HUDEP-2 (cell line): ENCODE measurements at regions not wholly inside any gene's neighbourhood (a gene's known extent, or its start where the extent isn't known, plus 50 kb on each side); places are given as distances from the start of the nearest gene placed in this dataset.
"Not testable (repeated sequence)": the region's sequence is repeated elsewhere in the genome, so short reads cannot be mapped to it uniquely, and the experiment has no call there.

Experiments
- DNase-seq, 76 experiments: peaks; one replicate each; lab custom pipeline; 2025; ENCODE audit not compliant: unreplicated experiment in 76 of 76; lab: John Stamatoyannopoulos, UW

DNA sequence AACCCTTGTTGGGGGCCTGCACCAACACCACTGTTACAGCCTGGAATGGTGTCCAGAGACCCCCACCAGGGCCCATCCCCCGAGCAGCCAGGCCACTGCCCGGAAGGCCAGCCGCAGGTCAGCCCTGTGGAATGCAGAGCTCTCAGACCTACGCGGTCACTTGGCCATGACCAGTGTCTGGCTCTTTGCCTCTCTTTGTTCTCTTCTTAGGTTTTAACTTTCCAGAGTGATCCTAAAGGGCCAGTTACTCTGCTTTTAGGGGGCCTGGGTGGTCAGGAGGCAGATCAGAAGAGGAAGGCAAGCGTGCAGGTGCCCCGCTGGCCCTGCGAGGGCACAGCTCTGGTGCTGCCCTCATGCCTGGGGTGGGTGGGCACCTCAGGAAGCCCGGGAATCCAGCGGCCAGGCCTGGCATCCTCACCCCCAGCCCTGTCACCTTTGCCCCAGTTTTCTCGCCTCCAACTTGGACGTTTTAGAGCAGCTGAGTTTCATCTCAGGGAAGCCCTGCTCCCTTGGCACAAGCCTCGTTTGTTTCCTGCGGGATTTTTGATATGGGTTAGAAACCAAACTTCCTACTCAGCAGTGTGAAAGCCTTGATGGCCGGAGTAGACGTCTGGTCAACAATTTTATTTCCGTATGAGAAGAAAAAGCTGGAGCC, 62.5 kb upstream of the CHST15 start:
- DNase-seq = no peak

DNA sequence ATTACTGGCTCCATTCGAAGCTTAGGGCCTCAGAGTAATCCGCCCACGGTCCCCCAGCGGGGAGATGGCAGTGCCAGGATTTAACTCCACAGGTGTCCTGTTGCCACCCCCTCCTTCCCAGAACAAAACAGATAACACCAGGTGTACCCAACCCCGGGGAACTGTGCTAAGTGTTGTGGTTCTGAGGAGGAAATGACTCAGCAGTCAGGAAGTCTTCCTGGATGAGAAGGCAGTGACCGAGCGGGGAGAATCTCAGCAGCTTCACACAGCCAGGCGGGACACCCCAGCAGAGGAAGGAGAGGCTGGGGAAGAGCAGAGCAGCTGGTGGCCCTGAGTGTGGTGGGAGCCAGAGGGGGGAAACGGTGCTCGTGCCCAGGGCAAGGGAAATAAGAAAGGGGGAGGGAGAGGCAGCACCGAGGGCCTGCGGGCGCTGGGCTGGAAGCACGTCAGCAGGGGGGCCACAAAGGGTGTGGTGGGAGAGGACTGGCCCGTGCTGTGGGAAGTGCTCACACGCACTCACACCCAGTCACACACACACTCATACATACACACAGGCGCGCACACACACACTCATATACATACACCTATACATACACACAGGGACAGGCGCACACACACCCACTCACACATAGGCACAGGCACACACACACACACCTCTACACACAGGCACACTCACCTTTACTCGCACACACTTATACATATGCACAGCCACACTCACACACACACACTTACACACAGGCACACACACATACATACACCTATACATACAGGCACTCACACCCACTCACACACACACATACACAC, 59.8 kb upstream of the CHST15 start:
- DNase-seq = no peak

DNA sequence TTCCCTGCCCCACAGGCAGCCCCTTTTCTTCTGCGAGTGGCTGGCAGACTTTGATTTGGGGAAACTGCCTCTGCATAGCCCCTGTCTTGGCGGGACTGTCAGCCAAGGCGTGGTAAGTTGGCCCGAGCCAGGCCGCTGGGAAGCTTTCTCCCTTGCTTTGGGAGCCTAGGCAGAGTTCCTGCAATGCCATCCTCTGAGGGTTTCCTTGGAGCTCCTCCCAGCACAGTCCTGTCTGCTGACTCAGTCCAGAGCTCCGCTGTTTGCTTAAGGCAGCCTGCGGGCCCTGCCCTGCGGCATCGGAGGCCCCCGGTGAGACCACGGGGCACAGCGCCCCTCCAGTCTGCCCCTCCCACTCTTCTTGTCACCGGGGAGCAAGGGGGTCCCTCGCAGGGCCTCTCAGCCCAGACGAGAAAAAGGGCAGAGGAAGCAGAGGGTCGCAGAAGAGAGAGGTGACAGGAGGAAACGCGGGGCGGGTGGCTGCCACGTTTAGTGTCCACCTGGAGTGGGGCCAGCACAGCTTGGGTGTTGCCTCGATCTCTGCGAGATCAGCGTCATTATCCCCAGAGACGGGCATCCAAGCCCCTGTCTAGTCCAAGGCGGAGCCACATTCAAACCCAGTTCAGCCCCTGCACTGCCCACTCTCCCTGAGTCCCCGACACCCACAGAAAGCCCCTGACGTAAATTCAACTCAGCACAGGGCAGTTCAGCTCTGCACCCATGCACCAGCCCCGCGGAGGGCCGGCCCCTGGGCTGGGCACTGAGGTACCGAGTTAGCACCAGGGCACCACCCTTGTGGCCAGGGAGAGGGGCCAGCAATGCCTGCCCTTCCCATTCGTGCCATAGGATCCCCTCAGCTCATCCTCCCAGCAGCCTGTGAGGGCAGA, 59.0 kb upstream of the CHST15 start:
- DNase-seq = no peak

DNA sequence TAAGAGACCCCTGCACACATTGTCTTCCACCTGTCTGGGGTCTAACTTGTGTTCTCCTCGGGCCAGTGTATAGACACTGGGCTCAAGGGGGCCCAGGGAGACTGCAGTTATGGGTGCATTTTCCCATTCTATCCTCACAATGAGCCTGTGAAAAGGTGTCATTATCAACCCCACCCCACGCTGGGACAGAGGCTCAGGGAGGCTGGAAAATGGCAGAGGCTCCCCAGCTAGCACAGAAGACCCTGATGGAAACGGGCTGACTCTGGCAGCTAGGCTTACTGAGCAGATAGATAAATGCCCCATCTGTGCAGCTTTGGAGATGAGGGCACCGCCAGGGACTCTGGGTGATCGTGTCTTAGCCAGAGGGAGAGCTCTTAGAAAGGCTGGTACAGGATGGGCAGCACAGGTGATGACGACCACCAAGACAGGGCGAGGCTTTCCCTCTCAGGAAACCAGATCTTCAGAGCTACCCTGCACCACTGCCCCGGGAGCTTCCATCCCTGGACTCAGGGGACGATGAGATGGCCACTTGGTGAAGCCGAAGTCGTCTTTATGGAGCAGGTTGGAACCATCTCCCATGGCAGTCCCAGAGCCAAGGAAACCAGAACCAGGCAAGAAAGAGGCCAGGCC, 58.2 kb upstream of the CHST15 start:
- no peak for DNase-seq

DNA sequence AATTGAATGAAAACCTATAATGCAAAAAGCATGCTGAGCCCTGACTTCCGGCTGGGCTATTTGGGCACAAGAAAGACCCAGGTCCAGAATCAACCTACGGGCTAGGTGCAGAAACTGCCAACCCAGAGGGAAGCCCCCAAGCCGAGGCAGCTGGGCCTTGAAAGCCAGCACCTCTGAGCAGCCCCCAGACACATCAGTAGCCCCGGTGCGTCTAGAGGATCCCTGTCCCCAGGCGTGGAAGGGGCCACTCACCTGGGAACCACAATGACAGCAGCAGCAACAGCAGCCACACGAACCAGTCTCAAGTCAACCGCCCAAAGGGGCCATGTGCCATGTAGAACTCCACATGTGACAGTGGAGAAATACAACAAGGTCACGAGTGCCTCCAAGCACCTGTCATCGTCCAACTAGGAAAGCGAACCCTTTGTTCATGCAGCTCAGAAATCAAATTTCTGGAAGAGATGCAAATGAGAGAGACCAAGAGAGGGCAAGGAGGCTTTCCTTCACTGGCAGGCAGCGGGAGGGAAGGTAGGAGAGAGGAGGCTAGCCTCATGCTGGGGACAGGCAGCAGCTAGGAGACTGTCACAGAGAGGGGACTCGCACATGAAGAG, 57.5 kb upstream of the CHST15 start:
- DNase-seq = no peak

DNA sequence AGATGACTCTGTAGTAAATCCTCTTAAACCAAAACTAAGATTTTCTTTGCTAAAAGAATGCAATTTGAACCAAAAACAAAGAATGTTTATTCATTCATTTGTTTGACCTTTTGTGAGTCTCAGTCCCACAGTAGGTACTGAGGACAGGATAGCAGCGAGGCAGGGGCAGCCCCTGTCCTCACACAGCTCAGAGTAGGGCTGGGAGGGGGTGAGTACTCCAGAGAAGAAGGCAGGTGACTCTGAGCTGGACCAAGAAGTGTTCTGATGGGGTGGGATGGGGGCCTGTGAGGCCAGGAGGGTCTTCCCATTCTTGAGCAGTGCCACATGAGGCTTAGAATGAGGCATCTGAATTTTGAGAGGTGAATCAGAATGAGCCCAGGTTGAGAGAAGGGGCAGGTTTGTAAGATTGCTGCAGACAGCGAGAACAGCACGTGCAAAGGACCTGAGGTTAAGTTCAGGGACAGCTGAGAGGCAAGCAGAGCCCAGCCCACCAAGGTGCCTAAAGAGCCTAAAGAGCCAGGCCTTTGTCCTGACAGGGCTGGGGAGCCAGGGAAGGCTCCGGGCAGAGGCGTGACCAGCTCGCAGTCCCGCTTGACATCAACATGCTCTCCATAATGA, 56.9 kb upstream of the CHST15 start:
- no peak for DNase-seq

DNA sequence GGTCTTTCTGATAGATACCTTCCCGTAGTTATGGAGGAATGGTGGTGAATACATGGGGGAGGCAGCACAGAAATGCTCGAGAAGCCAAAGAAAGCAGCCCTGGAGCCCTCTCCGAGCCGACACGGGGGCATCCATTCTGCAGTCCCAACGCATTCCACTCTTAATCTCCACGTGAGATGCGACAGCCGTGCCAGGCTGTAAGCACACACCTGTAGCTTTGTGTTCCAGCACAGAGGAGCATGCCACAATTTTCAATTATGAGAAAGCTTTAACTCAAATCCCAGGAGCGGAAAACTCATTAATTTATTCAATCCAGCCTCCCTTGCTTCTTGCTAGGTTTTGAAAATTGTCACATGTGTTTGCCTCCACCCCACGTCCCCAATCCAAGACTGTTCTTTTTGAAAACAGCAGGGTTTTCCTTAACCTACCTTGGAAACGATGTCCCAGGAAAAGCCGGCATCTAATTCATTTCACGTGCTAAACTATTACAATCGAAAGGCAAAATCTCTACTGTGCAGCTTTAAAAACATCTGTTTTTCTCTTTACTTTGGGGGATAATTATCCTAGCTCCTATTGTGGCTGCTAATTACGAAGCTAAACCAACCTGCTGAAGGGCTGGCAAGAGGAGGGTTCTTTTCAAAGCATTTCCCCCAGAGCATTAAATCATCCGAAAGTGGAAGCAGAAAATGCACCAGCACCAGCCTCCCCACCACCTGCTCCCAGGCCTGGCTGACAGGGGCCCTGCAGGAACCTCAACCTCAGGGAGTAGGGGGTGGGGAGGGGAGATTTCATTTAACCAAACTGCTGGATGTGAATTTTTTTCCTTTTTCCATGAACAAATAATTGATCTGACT, 56.0 kb upstream of the CHST15 start:
- DNase-seq = no peak

DNA sequence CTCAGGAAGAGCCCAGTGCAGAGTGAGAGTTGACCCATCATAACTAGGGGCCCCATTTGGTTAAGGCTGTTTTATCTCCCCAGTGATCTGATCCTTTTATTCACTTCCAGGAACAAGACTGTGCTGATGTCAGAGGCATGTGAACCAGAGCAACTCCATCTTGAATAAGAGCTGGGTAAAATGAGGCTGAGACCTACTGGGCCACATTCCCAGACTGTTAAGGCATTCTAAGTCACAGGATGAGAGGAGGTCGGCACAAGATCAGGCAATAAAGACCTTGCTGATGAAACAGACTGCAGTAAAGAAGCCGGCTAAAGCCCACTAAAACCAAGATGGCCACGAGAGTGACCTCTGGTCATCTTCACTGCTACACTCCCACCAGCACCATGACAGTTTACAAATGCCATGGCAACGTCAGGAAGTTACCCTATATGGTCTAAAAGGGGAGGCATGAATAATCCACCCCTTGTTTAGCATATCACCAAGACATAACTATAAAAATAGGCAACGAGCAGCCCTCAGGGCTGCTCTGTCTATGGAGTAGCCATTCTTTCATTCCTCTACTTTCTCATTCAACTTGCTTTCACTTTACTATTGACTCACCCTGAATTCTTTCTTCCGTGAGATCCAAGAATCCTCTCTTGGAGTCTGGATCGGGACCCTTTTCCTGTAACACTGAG, 55.3 kb upstream of the CHST15 start:
- DNase-seq = not testable (repeated sequence)

DNA sequence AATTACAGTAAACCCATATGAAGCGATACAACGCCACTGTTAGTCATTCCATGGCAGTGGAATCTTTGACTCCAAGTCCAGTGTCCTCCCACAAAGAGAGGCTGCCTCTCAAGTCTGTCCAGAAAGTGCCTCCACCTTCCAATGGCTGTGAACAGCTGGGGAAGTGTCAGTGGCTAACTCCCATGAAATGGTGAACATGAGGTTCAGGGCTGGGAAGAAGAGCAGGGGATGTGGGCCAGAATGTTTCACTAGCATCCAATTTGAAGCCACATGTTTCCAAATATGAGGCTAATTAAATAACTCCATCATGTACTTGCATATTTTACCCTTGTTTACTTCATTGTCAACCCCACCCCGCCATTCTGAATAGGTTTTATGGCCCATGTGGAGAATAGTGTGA, 53.1 kb upstream of the CHST15 start:
- no peak for DNase-seq

DNA sequence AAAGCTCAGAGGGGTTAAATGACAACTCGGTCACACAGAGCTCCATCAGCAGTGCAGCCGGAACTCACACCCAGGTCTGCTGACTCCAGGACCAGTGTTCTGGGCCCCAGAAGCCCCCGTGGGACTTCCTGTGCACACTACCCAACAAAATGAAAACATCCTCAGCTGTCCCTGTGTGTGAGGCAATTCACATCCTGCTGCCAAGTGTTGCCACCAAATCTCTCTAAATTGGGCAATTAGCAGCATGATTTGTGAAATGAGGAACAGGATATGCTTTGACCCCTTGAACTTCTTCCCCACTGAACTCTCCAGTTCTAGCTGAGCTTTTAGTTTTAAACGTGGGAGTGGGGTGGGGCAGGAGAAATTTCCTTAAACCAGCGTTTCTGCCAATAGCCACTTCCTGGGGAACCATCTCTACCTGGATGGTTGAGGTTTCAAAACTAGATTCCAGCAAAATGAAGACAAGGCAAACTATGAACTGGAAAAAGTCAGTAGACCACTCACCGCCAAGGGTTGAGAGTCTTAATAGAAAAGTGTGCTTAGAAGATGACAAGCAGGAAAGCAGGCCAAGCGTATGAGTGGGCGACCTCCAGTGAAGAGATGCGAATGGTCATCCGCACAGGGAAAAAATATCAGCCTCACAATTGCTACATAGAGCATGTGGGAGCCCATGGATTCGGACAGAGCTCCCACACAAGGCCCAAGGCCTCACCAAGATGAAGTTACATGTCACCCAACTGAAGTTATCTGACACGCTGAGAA, 51.9 kb upstream of the CHST15 start:
- DNase-seq = no peak

DNA sequence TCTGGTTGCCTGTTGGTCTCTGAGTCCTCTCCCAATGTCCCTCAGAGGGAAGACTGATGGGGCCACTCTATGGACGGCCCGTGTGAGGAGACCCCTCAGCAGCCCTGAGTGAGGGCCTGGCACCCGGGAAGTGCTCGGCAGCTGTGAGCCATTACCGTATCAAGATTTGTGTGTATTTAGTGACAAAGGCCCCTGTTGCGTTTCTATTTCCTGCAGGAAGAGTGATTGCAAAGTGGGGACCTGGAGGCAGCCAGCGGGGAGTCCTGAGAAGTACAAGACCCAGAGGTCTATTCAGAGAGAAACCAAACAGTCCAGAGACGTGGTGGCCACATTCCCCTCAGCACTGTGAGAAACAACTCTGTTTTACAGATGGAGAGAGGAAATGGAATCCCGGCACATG, 51.1 kb upstream of the CHST15 start:
- no peak for DNase-seq

DNA sequence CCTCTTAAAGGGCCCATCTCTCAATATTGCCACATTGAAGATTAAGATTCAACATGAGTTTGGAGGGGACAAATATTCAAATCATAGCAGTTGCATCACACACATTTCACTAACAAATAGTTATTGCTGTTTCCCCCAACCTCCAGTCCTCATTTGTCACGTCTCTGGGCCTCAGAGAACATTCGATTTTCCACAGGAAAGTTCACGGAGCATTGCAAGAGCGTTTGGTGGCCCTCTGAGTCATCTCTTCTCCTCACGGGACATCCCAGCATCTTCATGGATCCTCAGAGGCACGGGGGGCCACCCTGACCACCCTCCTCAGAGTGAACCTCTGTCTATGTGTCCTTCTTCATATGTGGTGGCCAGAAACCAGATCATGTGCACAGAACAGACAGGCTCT, 50.3 kb upstream of the CHST15 start:
- DNase-seq = no peak
